Muscle of leg (tissue), 3 donors: ENCODE measurements at regions not wholly inside any gene's neighbourhood (a gene's known extent, or its start where the extent isn't known, plus 50 kb on each side); places are given as distances from the start of the nearest gene placed in this dataset.

Source experiments
- DNase-seq: peaks from one replicate; pipeline ENCODE4 v3.0.0; 2013
- H3K27ac ChIP-seq: one replicate; pipeline ENCODE4 v1.5.1; 2013; ENCODE audit warnings: mild to moderate bottlenecking, low read length, control low read depth
- H3K27me3 ChIP-seq: one replicate; pipeline ENCODE4 v1.6.1; 2013; ENCODE audit warnings: low read length; ENCODE audit not compliant: control insufficient read depth, insufficient read depth
- H3K36me3 ChIP-seq: one replicate; pipeline ENCODE4 v1.6.1; 2013; ENCODE audit warnings: low read length; ENCODE audit not compliant: control insufficient read depth, insufficient read depth
- H3K4me1 ChIP-seq: one replicate; pipeline ENCODE4 v1.6.1; 2013; ENCODE audit warnings: low read length; ENCODE audit not compliant: control insufficient read depth, insufficient read depth
- H3K4me3 ChIP-seq: one replicate; pipeline ENCODE4 v1.5.1; 2013; ENCODE audit warnings: low read length, control low read depth
- H3K9me3 ChIP-seq: replicated peaks from 2 replicates; pipeline ENCODE4 v1.6.1; 2013; ENCODE audit warnings: low read depth, low read length; ENCODE audit not compliant: control insufficient read depth
- WGBS: methylation state at CpG from one replicate; pipeline ENCODE4 v1.1.5; 2013; ENCODE audit warnings: missing lambda C conversion rate; ENCODE audit not compliant: insufficient coverage; 5-methylcytosine and 5-hydroxymethylcytosine counted together

- no CpG with 5 or more reads among the region's 1 CpG for WGBS
- H3K4me3 ChIP-seq: no peak overlapping the region
- no peaks in the 10 kb centered on the region for H3K4me1 ChIP-seq
- no peak for DNase-seq
- H3K36me3 ChIP-seq: no peaks in the 10 kb centered on the region
- H3K9me3 ChIP-seq: no peaks in the 10 kb centered on the region
- no peaks in the 10 kb centered on the region for H3K27me3 ChIP-seq
- H3K27ac ChIP-seq: no peak overlapping the region
These were observed 2129.4 kb upstream of the PIK3C3 start for GRCh38 chr18:39825485-39826150.

- peaks cover 2% of the 10 kb centered on the region for H3K9me3 ChIP-seq
- no peak overlapping the region for H3K4me3 ChIP-seq
- WGBS: no CpG with 5 or more reads among the region's 3 CpGs
- H3K27me3 ChIP-seq: no peaks in the 10 kb centered on the region
- H3K27ac ChIP-seq: no peak overlapping the region
- no peaks in the 10 kb centered on the region for H3K4me1 ChIP-seq
- H3K36me3 ChIP-seq: no peaks in the 10 kb centered on the region
- no peak for DNase-seq
These were observed 2148.5 kb upstream of the PIK3C3 start for GRCh38 chr18:39806525-39806924.

GRCh38 chr18:39805218-39805617, 2149.8 kb upstream of the PIK3C3 start:
- DNase-seq: no peak
- Histone ChIP-seq H3K27me3 (no peaks in the 10 kb centered on the region), H3K27ac (no peak overlapping the region), H3K4me1 (no peaks in the 10 kb centered on the region), H3K9me3 (no peaks in the 10 kb centered on the region), H3K4me3 (no peak overlapping the region), H3K36me3 (no peaks in the 10 kb centered on the region)
- WGBS: 67% methylated on average over 1 of the region's 1 CpG

- Histone ChIP-seq H3K27me3 (no peaks in the 10 kb centered on the region), H3K36me3 (no peaks in the 10 kb centered on the region), H3K4me1 (no peaks in the 10 kb centered on the region), H3K27ac (no peak overlapping the region), H3K9me3 (no peaks in the 10 kb centered on the region), H3K4me3 (no peak overlapping the region)
- DNase-seq: no peak
- WGBS: 95% methylated on average over 12 of the region's 17 CpGs
These were observed 2152.3 kb upstream of the PIK3C3 start for GRCh38 chr18:39802648-39803229.

GRCh38 chr18:39801848-39802247, 2153.2 kb upstream of the PIK3C3 start:
- no peak overlapping the region for H3K4me3 ChIP-seq
- no peak for DNase-seq

GRCh38 chr18:39801010-39801409, 2154.0 kb upstream of the PIK3C3 start:
- no peaks in the 10 kb centered on the region for H3K27me3 ChIP-seq
- WGBS: 96% methylated on average over 15 of the region's 15 CpGs
- H3K36me3 ChIP-seq: no peaks in the 10 kb centered on the region
- H3K4me1 ChIP-seq: no peaks in the 10 kb centered on the region
- H3K4me3 ChIP-seq: no peak overlapping the region
- H3K9me3 ChIP-seq: no peaks in the 10 kb centered on the region
- no peak for DNase-seq
- no peak overlapping the region for H3K27ac ChIP-seq

More at GRCh38 chr18:39801848-39802247, 2153.2 kb upstream of the PIK3C3 start:
- no peak overlapping the region for H3K27ac ChIP-seq
- WGBS: 83% methylated on average over 5 of the region's 9 CpGs
- no peaks in the 10 kb centered on the region for H3K36me3 ChIP-seq
- H3K4me1 ChIP-seq: no peaks in the 10 kb centered on the region
- H3K27me3 ChIP-seq: no peaks in the 10 kb centered on the region
- no peaks in the 10 kb centered on the region for H3K9me3 ChIP-seq

GRCh38 chr18:39799006-39799405, 2156.0 kb upstream of the PIK3C3 start:
- no CpG with 5 or more reads among the region's 9 CpGs for WGBS
- H3K4me1 ChIP-seq: no peaks in the 10 kb centered on the region
- no peaks in the 10 kb centered on the region for H3K27me3 ChIP-seq
- no peaks in the 10 kb centered on the region for H3K36me3 ChIP-seq
- no peaks in the 10 kb centered on the region for H3K9me3 ChIP-seq
- no peak overlapping the region for H3K4me3 ChIP-seq
- DNase-seq: no peak
- H3K27ac ChIP-seq: no peak overlapping the region

- no peaks in the 10 kb centered on the region for H3K4me1 ChIP-seq
- H3K36me3 ChIP-seq: no peaks in the 10 kb centered on the region
- H3K27me3 ChIP-seq: no peaks in the 10 kb centered on the region
- no peak overlapping the region for H3K27ac ChIP-seq
- no peak overlapping the region for H3K4me3 ChIP-seq
- WGBS: 80% methylated on average over 1 of the region's 3 CpGs
- no peaks in the 10 kb centered on the region for H3K9me3 ChIP-seq
- DNase-seq: no peak
These were observed 2158.6 kb upstream of the PIK3C3 start for GRCh38 chr18:39796393-39796792.

- no CpG with 5 or more reads among the region's 1 CpG for WGBS
- Histone ChIP-seq H3K36me3 (no peaks in the 10 kb centered on the region), H3K27me3 (no peaks in the 10 kb centered on the region), H3K4me1 (no peaks in the 10 kb centered on the region), H3K27ac (no peak overlapping the region), H3K9me3 (no peaks in the 10 kb centered on the region), H3K4me3 (no peak overlapping the region)
- no peak for DNase-seq
These were observed 2159.7 kb upstream of the PIK3C3 start for GRCh38 chr18:39795350-39795749.

GRCh38 chr18:39793609-39794008, 2161.4 kb upstream of the PIK3C3 start:
- 90% methylated on average over 2 of the region's 5 CpGs for WGBS

More at GRCh38 chr18:39793609-39794008, 2161.4 kb upstream of the PIK3C3 start:
- Histone ChIP-seq H3K27me3 (no peaks in the 10 kb centered on the region), H3K36me3 (no peaks in the 10 kb centered on the region), H3K4me1 (no peaks in the 10 kb centered on the region), H3K27ac (no peak overlapping the region), H3K9me3 (no peaks in the 10 kb centered on the region), H3K4me3 (no peak overlapping the region)
- no peak for DNase-seq
